NCI-H82 treated with DMSO at 0.1 percent for 48 hours (cell line): ENCODE measurements at regions not wholly inside any gene's neighbourhood (a gene's known extent, or its start where the extent isn't known, plus 50 kb on each side); places are given as distances from the start of the nearest gene placed in this dataset.
A peak's percentile ranks its signal among the peaks of the same experiment; 100 is the strongest.

Source experiments
- DNase-seq: peaks from one replicate; lab custom pipeline; 2025; ENCODE audit not compliant: unreplicated experiment; lab: John Stamatoyannopoulos, UW

- DNase-seq = no peak
Measured at GRCh38 chr2:51628917-51629316, 597.0 kb upstream of the NRXN1 start.

GRCh38 chr2:51624995-51625394 lies 593.1 kb upstream of the NRXN1 start:
- no peak for DNase-seq

- DNase-seq = no peak
Measured at GRCh38 chr2:51620796-51621195, 588.9 kb upstream of the NRXN1 start.

GRCh38 chr2:51619961-51620360 lies 588.0 kb upstream of the NRXN1 start:
- DNase-seq = no peak

- no peak for DNase-seq
Measured at GRCh38 chr2:51612387-51612786, 580.5 kb upstream of the NRXN1 start.

- DNase-seq = no peak
Measured at GRCh38 chr2:51601706-51602105, 569.8 kb upstream of the NRXN1 start.

- no peak for DNase-seq
Measured at GRCh38 chr2:51597086-51597485, 565.2 kb upstream of the NRXN1 start.

- no peak for DNase-seq
Measured at GRCh38 chr2:51595836-51596235, 563.9 kb upstream of the NRXN1 start.

GRCh38 chr2:51581636-51582267 lies 549.8 kb upstream of the NRXN1 start:
- no peak for DNase-seq

- no peak for DNase-seq
Measured at GRCh38 chr2:51579412-51579811, 547.5 kb upstream of the NRXN1 start.

- DNase-seq = no peak
Measured at GRCh38 chr2:51575181-51575580, 543.2 kb upstream of the NRXN1 start.

- DNase-seq = no peak
Measured at GRCh38 chr2:51559026-51559425, 527.1 kb upstream of the NRXN1 start.

GRCh38 chr2:51553476-51553875 lies 521.5 kb upstream of the NRXN1 start:
- no peak for DNase-seq

- DNase-seq = no peak
Measured at GRCh38 chr2:51535763-51536162, 503.8 kb upstream of the NRXN1 start.

- DNase-seq = peak; percentile 54
Measured at GRCh38 chr2:51534166-51534565, 502.2 kb upstream of the NRXN1 start.

- DNase-seq = no peak
Measured at GRCh38 chr2:51528156-51528555, 496.2 kb upstream of the NRXN1 start.

- DNase-seq = no peak
Measured at GRCh38 chr2:51526766-51527165, 494.8 kb upstream of the NRXN1 start.

- DNase-seq = no peak
Measured at GRCh38 chr2:51516667-51517066, 484.7 kb upstream of the NRXN1 start.

GRCh38 chr2:51511002-51511401 lies 479.1 kb upstream of the NRXN1 start:
- no peak for DNase-seq

GRCh38 chr2:51510303-51510702 lies 478.4 kb upstream of the NRXN1 start:
- no peak for DNase-seq

- no peak for DNase-seq
Measured at GRCh38 chr2:51505533-51505932, 473.6 kb upstream of the NRXN1 start.

GRCh38 chr2:51490576-51491234 lies 458.8 kb upstream of the NRXN1 start:
- DNase-seq = no peak

- no peak for DNase-seq
Measured at GRCh38 chr2:51484605-51485004, 452.7 kb upstream of the NRXN1 start.
